Loucy (cell line): ENCODE measurements at regions not wholly inside any gene's neighbourhood (a gene's known extent, or its start where the extent isn't known, plus 50 kb on each side); places are given as distances from the start of the nearest gene placed in this dataset.
A peak's percentile ranks its signal among the peaks of the same experiment; 100 is the strongest.

Source experiments
- H2AFZ ChIP-seq: fragments of 200-600 bp; sonication (generic); 2 replicates; pipeline ENCODE4 v1.6.0; 2016; ENCODE audit warnings: antibody characterized with exemption, mild to moderate bottlenecking, low read length, moderate library complexity
- H3F3A ChIP-seq: fragments of 200-600 bp; 2 replicates; pipeline ENCODE4 v1.6.0; 2016; ENCODE audit warnings: antibody characterized with exemption, low read depth, mild to moderate bottlenecking
- H3K27me3 ChIP-seq: fragments of 200-600 bp; sonication (generic); 2 replicates; pipeline ENCODE4 v1.6.1; 2014; ENCODE audit warnings: low read length, mild to moderate bottlenecking; ENCODE audit not compliant: insufficient read depth, poor library complexity, severe bottlenecking
- H3K36me3 ChIP-seq: fragments of 200-600 bp; sonication (generic); 2 replicates; pipeline ENCODE4 v1.6.1; 2016; ENCODE audit warnings: low read length; ENCODE audit not compliant: insufficient read depth
- H3K4me1 ChIP-seq: fragments of 200-600 bp; sonication (generic); 2 replicates; pipeline ENCODE4 v1.5.1; 2014; ENCODE audit warnings: low read length, mild to moderate bottlenecking; ENCODE audit not compliant: insufficient read depth, poor library complexity, severe bottlenecking
- H3K4me2 ChIP-seq: fragments of 200-600 bp; sonication (generic); 2 replicates; pipeline ENCODE4 v1.6.0; 2014; ENCODE audit warnings: antibody characterized with exemption, low read length, low read depth, mild to moderate bottlenecking; ENCODE audit not compliant: poor library complexity, severe bottlenecking
- H3K4me3 ChIP-seq: fragments of 200-600 bp; sonication (generic); 2 replicates; pipeline ENCODE4 v1.5.1; 2014; ENCODE audit warnings: low read length, mild to moderate bottlenecking, mixed read lengths; ENCODE audit not compliant: poor library complexity, severe bottlenecking
- H3K79me2 ChIP-seq: fragments of 200-600 bp; sonication (generic); 2 replicates; pipeline ENCODE4 v1.6.1; 2014; ENCODE audit warnings: low read length; ENCODE audit not compliant: insufficient read depth
- H3K9ac ChIP-seq: fragments of 200-600 bp; sonication (generic); 2 replicates; pipeline ENCODE4 v1.6.0; 2014; ENCODE audit warnings: mild to moderate bottlenecking, low read depth, low read length, moderate library complexity; ENCODE audit not compliant: poor library complexity, severe bottlenecking
- H3K9me2 ChIP-seq: fragments of 200-600 bp; sonication (generic); replicated peaks from 2 replicates; pipeline ENCODE4 v1.6.1; 2016; ENCODE audit warnings: low read depth, low read length, mixed read lengths
- H3K9me3 ChIP-seq: fragments of 200-600 bp; sonication (generic); 2 replicates; pipeline ENCODE4 v1.6.1; 2014; ENCODE audit warnings: mild to moderate bottlenecking, antibody characterized with exemption, low read length, low read depth; ENCODE audit not compliant: insufficient read depth
- H4K20me1 ChIP-seq: fragments of 200-600 bp; sonication (generic); 2 replicates; pipeline ENCODE4 v1.6.0; 2014; ENCODE audit warnings: antibody characterized with exemption, low read length, mild to moderate bottlenecking; ENCODE audit not compliant: insufficient read depth, poor library complexity, severe bottlenecking
- EZH2phosphoT487 ChIP-seq: fragments of 200-600 bp; IDR thresholded peaks from 2 replicates; pipeline ENCODE4 v1.6.1; 2018; ENCODE audit warnings: antibody characterized with exemption, mild to moderate bottlenecking, moderate library complexity, borderline replicate concordance
- TF ChIP-seq, protein P1 (sequence below): fragments of 200-600 bp; sonication (generic); conservative IDR thresholded peaks from 2 replicates; pipeline ENCODE4 v1.5.1; 2014; ENCODE audit warnings: mild to moderate bottlenecking, antibody characterized with exemption, low read length

DNA sequence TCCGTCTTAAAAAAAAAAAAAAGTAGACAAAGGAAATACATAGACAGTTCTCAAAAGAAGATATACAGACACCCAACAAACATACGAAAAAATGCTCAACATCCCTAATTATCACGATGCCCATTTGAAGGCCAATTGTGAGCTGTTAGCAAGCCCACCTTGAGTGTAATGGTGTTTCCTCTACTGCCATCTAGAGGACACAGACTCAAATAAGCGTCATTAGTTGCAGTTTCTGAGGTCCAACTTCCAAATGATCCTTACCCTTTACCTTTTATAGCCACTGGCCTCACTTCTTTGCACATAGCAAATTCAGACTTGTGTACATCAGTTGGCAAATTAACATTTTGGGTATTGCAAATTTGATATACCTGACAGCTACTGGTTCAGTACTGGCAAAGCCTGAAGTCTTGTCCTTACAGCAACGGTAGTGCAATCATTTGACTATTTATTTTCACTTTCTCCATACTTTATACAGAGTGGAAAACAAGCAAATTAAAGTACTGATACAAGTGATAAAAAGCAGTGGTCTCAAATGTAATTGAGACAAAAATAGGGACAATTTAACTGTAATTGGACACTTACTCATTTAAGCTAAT, 536.3 kb upstream of the EEF2KMT start:
- H3K9ac ChIP-seq = no peak overlapping the region
- H4K20me1 ChIP-seq = no peaks in the 10 kb centered on the region
- no peak overlapping the region for H2AFZ ChIP-seq
- no peaks in the 10 kb centered on the region for H3K27me3 ChIP-seq
- TF ChIP-seq, protein P1, sequence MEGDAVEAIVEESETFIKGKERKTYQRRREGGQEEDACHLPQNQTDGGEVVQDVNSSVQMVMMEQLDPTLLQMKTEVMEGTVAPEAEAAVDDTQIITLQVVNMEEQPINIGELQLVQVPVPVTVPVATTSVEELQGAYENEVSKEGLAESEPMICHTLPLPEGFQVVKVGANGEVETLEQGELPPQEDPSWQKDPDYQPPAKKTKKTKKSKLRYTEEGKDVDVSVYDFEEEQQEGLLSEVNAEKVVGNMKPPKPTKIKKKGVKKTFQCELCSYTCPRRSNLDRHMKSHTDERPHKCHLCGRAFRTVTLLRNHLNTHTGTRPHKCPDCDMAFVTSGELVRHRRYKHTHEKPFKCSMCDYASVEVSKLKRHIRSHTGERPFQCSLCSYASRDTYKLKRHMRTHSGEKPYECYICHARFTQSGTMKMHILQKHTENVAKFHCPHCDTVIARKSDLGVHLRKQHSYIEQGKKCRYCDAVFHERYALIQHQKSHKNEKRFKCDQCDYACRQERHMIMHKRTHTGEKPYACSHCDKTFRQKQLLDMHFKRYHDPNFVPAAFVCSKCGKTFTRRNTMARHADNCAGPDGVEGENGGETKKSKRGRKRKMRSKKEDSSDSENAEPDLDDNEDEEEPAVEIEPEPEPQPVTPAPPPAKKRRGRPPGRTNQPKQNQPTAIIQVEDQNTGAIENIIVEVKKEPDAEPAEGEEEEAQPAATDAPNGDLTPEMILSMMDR = peak; percentile 42
- no peak for TF ChIP-seq EZH2phosphoT487
- H3K79me2 ChIP-seq = no peaks in the 10 kb centered on the region
- no peaks in the 10 kb centered on the region for H3F3A ChIP-seq
- H3K4me3 ChIP-seq = no peak overlapping the region
- no peaks in the 10 kb centered on the region for H3K9me2 ChIP-seq
- no peak overlapping the region for H3K4me2 ChIP-seq
- no peaks in the 10 kb centered on the region for H3K4me1 ChIP-seq
- no peaks in the 10 kb centered on the region for H3K36me3 ChIP-seq
- H3K9me3 ChIP-seq = no peaks in the 10 kb centered on the region

- H3K9me3 ChIP-seq = no peaks in the 10 kb centered on the region
- H3K9ac ChIP-seq = no peak overlapping the region
- H3K4me1 ChIP-seq = no peaks in the 10 kb centered on the region
- H2AFZ ChIP-seq = no peak overlapping the region
- TF ChIP-seq, protein P1 = no peak
- TF ChIP-seq EZH2phosphoT487 = no peak
- H4K20me1 ChIP-seq = no peaks in the 10 kb centered on the region
- H3K27me3 ChIP-seq = no peaks in the 10 kb centered on the region
- no peak overlapping the region for H3K4me2 ChIP-seq
- no peaks in the 10 kb centered on the region for H3K36me3 ChIP-seq
- no peak overlapping the region for H3K4me3 ChIP-seq
- H3K9me2 ChIP-seq = no peaks in the 10 kb centered on the region
- H3K79me2 ChIP-seq = no peaks in the 10 kb centered on the region
- H3F3A ChIP-seq = no peaks in the 10 kb centered on the region
Observed at GRCh38 chr16:5622234-5622884, 524.8 kb upstream of the EEF2KMT start.

GRCh38 chr16:5621826-5622225, 524.2 kb upstream of the EEF2KMT start:
- Histone ChIP-seq H3K9me2 (no peaks in the 10 kb centered on the region), H3K9me3 (no peaks in the 10 kb centered on the region), H3K27me3 (no peaks in the 10 kb centered on the region), H4K20me1 (no peaks in the 10 kb centered on the region), H3F3A (no peaks in the 10 kb centered on the region), H3K79me2 (no peaks in the 10 kb centered on the region), H3K4me1 (no peaks in the 10 kb centered on the region), H3K9ac (no peak overlapping the region), H3K36me3 (no peaks in the 10 kb centered on the region), H3K4me3 (no peak overlapping the region), H3K4me2 (no peak overlapping the region), H2AFZ (no peak overlapping the region)
- TF ChIP-seq, protein P1 = no peak
- no peak for TF ChIP-seq EZH2phosphoT487
